Endometrium (tissue), 2 donors: ENCODE measurements at regions not wholly inside any gene's neighbourhood (a gene's known extent, or its start where the extent isn't known, plus 50 kb on each side); places are given as distances from the start of the nearest gene placed in this dataset.
"Not testable (repeated sequence)": the region's sequence is repeated elsewhere in the genome, so short reads cannot be mapped to it uniquely, and the experiment has no call there.

Experiments
- FAIRE-seq: peaks from 2 replicates; lab custom pipeline; 2012; peaks lifted over from hg19 to GRCh38; lab: Jason Lieb, UNC
- donor health status: control.
- donor health status: control.

DNA sequence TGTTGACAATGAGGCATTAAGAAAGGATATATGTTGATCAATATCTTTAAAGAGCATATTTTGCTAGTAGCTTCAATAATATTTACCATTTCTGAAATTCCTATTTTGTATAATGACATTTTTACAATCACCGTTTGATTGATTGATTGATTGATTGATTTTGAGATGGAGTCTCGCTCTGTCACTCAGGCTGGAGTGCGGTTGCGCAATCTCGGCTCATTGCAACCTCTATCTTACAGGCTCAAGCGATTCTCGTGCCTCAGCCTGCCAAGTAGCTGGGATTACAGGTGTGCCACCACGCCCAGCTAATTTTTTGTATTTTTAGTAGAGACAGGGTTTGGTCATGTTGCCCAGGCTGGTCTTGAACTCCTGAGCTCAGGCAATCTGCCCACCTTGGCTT is 150.9 kb upstream of the TEX13D start:
- not testable (repeated sequence) for FAIRE-seq

GRCh38 chrX:124190440-124190839 is 142.0 kb upstream of the TEX13D start:
- FAIRE-seq, result no peak

- FAIRE-seq, result no peak
Observed at GRCh38 chrX:124194199-124194598, 138.3 kb upstream of the TEX13D start.

- FAIRE-seq, result no peak
Observed at GRCh38 chrX:124194901-124195300, 137.6 kb upstream of the TEX13D start.

GRCh38 chrX:124203311-124203710 is 129.1 kb upstream of the TEX13D start:
- no peak for FAIRE-seq

DNA sequence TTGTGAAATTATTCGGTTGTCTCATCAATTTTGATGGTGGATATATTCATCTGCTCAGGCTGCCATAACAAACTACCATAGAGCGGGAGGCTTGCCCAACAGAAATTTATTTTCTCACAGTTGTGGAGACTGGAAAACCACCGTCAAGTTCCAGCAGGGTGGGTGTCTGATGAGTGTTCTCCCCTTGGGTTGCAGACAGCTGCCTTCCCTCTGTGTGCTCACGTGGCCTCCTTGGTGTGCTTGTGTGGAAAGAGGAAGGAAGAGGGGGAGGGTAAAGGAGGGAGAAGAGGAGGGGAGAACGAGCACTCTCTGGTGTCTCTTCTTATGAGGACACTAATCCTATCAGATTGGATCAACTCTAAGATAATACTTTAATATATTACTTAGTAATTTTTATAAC is 123.8 kb upstream of the TEX13D start:
- FAIRE-seq, result no peak

DNA sequence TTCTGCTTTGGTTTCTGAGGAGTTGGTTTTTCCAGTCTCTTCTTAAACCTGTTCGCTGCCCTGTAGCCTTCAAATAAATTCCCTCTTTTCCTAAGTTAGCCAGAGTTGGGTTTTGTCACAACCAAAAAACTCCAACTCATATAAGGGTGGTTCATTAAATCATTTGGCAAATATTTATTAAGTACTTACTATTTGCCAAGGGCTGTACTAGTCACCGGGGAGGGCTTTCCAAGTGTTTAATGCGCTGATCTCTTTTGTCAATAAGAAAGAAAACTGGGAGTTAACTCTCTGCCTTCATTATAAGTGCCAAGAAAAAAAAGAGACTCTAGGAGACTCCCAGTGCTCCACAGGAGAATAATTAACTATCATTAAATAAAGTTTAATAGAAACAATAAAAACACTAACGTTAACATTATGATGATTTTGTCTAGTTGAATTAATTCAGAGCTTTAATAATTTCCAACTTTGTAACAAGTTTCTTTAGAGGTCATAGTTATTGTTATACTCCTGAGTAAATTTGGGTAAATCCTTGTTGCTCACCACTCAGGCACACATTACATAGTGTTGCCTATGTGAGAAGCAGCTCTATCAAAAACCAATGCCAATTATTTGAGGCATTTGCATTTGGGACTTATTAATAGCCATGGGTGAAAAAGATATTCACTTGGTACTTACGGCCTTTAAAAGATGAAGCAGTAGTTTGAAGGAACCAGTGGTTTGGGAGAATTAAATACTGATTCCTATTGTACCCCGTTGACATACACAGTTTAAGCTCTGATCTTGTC is 122.5 kb upstream of the TEX13D start:
- FAIRE-seq, result no peak

DNA sequence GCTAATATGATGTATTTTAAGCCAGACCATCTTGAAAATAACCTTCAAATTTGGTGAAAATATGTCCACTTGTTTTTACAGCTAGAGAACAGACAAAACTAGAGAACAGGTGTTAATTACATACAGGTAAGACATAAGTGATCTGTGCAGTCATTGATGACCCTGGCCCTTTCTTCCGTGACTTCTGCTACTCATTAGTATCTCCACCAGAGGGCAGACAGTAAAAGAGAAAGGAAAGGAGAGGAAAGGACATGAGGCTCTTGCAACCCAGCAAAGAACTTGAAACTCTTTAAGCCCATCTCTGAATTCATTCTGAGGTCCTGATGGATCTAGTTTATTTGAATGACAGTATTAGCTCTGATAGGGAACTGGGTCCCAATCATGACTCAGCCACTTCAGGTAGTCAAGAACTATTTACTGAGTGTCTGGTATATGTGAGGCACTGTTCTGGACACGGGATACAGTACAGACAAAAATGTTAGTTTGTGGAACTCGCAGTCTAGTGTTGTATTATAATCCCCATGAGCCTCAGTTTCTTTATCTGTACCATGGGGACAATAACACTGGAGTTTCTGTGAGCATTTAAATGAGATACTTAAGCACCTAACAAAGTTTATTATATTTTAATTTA is 121.0 kb upstream of the TEX13D start:
- no peak for FAIRE-seq

DNA sequence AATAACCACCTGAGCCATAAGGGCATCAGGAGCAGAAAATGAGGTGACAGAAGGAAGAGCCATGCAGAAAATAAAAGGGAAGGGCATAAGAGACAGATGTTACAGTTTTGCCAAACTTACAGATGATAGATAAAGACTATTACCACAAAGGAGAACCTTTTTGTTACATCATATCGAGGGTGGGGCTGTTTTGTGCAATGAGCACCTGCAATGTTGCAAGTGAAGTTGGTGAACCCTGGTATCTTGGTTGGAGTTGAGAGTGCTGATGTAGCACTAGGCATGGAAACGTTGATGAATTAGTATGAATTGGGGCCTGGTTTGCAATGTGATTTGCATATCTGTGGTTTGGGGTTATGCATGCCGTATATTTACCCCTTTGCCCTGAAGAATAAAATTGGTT is 119.8 kb upstream of the TEX13D start:
- FAIRE-seq, result no peak

DNA sequence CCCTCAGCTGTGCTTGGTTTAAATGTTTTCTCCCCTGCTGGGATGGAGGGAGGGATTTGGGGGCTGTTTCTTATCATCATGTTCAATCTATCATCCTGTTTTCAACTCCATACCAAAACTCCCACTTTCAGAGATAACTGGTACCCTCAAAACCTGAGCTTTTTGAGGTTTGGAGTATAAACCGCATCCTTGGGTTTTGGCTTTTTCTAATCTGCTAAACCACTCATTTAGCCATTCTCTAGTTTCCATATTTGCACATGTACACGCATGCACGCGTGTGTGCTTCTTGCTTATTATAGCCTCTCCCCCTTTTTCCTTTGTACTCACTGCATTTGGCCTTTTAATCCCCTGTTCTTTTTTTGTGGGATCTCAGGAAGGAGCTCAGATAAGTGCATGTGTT is 116.7 kb upstream of the TEX13D start:
- no peak for FAIRE-seq

GRCh38 chrX:124216396-124217115 is 115.9 kb upstream of the TEX13D start:
- no peak for FAIRE-seq

DNA sequence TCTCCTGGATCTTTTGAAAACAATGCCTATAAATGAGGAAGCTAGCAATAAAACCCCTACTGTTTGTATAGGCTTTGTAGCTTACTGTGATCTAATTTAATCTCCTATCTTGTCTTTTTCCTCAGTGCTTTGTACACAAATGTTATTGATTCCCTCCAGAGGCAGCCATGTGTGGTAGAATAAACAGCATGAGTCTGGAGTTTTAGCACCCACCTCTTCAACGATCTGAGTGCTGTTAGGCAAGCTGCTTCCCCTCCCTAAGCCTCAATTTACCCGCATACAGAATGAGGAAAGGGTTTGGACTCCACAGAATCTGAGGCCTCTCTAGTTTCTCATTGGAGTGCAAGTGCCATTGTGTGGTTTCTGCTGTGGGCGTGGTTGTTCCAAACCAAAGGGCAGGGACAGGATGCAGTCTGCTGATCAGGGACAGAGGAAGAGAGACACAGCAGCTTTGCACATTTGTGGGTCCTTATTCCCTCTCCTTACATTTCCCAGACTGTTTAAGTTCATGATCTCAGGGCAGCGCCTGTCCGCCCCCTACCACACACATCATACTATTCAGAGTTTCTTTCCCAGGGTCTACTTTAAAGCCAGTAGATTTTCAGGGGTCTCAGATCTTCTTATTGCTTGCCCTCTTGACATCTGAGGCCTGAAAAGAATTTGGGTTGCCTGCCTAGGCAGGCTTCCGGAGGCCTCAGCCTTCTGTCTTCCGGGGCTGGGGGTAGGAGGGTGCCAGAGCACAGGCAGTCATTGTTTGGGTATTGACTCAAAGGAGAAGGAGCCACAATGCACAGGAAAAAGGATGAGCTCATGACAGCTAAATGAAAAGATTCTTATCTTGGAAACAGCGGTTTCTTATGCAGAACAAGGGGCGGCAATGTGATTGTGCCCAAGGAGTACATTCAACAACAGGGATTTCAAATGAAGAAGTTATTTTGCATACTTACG is 114.9 kb upstream of the TEX13D start:
- FAIRE-seq, result no peak

GRCh38 chrX:124223524-124223923 is 108.9 kb upstream of the TEX13D start:
- no peak for FAIRE-seq

GRCh38 chrX:124224528-124224927 is 107.9 kb upstream of the TEX13D start:
- no peak for FAIRE-seq

GRCh38 chrX:124226129-124226528 is 106.3 kb upstream of the TEX13D start:
- no peak for FAIRE-seq

GRCh38 chrX:124228849-124229248 is 103.6 kb upstream of the TEX13D start:
- no peak for FAIRE-seq

DNA sequence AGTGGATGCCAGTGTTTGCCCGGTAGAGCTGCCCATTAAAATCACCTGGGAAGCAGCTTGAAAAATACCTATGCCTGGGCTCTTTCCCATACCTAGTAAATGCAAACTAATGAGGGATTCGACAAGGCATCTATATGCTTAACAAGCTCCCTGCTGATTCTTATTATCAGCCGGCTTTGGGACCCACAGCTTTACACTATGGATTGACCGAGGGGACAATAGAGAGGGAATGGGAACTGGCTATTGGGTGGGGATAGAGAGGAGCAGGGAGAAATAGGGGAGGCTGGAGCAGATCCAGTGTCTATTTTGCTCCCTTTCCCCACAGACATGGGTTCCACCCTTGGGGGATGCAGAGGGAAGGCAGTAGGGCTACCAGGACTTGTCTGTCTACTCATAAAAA is 103.1 kb upstream of the TEX13D start:
- no peak for FAIRE-seq

DNA sequence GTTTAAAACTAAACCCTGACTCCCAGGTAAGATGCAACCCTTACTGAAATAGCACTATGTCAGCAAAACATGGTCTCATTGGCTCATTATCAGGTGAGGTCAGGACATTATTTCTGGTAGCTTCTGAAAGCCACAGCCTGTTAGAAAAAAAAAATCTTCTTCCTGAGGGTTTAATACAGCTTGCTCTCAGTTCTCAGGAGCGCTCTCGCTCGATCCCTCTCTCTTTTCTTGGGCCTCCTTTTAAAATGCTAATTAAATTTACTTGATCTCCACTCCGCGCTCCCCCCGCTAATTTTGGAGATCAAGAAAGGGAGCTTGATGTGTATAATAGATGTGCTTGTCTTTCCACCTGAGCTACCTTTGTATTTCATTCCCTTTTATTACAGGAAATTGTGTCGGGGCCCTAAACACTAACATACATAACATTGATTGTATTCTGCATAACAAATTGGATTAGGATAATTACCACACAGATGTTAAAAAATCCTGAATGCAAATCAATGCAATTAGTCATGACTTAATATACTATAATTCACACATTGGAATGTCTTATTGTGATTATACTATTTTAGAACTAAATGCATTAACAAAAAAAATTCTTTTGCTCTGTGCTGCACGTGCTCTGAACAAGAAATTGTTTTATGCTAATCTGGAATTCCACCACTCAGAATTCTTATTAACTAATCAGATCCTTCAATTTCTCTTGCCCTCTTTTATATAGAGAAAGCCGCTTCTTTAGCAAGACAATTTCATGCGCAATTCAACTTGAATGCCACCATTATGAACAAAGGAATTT is 101.6 kb upstream of the TEX13D start:
- no peak for FAIRE-seq

DNA sequence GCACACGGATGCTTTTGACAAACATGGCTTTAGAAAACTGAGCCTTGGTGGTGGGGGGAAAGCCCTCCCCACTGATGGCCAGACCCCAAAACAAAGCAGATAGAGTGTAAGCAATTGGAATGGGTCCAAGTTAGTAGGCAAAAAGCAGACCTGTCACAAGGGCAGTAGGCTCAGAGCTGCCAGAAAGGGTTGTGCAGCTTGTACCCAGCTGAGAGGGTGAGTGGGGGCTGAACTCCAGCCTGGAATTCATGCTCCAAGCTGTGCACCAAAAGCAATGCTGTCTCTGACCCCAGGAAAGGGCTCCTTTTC is 101.1 kb upstream of the TEX13D start:
- no peak for FAIRE-seq

- no peak for FAIRE-seq
Observed at GRCh38 chrX:124232523-124233201, 99.8 kb upstream of the TEX13D start.

DNA sequence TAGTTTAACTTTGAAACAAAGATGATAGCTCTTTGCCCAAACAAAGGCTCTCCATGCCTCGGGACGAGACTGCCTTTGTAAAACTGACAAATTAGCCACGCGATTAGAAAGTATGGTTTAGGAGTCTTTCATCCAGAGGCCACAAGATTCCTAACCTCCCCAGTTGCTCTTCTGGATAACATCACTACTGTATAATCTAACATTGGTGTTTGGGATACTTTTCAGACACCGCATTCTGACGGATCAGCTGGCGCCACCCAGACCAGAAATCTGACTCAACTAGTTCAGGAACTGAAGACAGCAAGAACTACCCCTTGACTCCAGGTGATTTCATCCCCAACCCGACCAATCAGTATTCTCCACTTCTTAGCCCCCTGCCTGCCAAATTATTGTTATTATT is 98.1 kb upstream of the TEX13D start:
- FAIRE-seq, result no peak
